GM18511 (cell line): ENCODE measurements at regions not wholly inside any gene's neighbourhood (a gene's known extent, or its start where the extent isn't known, plus 50 kb on each side); places are given as distances from the start of the nearest gene placed in this dataset.
"Not testable (repeated sequence)": the region's sequence is repeated elsewhere in the genome, so short reads cannot be mapped to it uniquely, and the experiment has no call there.

Experiments
- ATAC-seq: cut with Tn5 transposase; IDR thresholded peaks from one replicate; pipeline ENCODE4 v1.9.1; 2021; ENCODE audit warnings: mild to moderate bottlenecking, moderate library complexity; ENCODE audit not compliant: unreplicated experiment

DNA sequence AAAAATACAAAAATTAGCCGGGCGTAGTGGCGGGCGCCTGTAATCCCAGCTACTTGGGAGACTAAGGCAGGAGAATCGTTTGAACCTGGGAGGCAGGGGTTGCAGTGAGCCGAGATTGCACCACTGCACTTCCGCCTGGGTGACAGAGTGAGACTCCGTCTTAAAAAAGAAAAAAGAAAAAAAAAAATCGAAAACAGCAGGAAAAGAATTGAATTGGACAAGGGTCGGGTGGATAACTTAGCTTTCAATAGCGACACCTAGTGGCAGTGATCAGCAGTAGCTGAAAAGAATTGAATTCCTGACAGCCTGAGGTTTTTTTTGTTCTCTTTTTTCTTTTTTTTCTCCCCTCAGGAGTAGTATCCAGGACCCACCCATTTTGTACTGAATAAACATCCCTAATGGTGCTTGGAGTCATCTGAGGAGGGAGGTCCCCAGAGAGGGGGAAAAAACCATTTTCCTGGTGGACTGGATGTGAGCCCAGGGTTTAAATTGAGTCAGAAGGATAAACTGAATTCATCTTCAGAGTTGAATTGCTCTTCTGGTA, 55.1 kb downstream of the CYCS start:
- ATAC-seq: no peak

DNA sequence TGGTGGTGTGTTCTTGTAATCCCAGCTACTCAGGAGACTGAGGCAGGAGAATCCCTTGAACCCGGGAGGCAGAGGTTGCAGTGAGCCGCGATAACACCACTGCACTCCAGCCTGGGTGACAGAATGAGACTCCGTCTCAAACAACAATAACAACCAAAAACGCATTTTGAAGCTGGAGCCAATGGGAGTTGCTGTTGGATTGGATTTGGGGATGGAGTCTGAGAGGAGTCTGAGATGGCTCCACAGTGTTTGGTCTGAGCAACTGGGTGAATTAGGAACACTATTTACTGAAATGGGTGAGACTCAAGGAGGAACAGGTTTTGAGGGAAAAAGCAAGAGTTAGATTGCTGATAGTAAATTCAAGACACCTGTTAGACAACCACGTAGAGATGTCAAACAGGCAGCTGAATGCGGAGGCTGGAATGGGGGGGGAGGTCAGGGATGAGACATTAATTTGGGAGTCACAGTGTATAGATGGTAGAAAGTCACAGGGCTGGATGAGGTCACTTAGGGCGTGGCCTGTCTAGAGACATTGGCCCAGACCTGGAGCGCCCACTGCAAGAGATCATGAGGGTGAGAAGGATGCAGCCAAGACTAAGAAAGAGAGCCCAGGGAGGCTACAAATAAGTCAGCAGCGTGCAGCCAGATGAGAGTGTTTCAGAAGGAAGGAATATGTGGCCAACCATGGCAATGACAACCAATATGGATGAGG, 56.4 kb downstream of the CYCS start:
- no peak for ATAC-seq

DNA sequence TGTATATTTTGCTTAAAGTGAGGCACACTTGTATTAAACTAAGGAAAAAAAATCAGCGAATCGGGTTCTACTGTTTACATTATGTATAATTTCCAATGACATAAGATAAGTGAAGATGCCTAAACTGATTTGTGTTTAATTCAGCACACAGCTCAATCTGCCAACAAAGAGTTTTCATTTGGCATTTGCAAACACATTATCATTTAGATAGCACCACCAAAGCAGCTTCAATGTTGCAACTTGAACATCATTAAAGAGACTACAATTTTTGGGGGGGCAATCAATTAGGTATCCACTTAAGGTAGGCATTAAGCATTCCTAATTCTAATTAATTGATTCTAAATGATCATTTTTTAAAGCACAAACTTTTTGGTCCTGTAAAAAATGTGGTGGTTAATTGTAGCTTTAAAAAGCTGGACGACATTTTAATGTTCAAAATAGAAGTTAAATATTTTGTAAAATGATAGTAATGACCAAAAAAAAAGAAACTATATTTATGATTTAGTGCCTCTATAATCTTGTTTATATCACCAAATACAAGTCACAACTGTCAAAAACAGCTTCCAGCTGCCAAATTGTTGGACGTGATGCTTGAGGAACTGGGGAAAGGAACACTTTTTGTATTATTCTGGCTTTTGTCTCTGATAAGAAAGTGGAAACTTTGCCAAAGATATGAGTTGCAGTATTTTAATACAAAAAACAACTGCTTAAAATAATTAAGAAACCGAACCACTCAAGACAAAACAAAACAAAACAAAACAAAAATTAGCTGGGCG, 57.1 kb downstream of the CYCS start:
- no peak for ATAC-seq

DNA sequence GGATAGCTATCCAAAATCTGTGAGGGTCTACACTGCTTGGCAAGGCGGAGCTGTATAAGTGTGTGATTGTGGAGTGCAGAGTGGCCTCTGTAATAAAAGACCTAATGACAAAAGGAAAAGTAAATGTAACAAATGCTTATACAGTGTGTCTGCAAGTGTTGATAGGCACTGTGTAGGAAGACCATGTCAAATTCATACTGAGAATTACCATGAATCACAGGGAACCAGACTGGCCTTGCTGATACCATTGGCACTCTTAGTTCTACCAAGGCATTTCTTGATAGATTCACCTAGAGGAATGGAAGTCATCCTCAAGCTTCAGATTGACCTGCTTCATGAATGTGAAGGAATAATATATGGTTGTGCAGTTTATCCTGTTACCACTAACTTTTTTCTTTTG, 58.8 kb downstream of the CYCS start:
- ATAC-seq: no peak

DNA sequence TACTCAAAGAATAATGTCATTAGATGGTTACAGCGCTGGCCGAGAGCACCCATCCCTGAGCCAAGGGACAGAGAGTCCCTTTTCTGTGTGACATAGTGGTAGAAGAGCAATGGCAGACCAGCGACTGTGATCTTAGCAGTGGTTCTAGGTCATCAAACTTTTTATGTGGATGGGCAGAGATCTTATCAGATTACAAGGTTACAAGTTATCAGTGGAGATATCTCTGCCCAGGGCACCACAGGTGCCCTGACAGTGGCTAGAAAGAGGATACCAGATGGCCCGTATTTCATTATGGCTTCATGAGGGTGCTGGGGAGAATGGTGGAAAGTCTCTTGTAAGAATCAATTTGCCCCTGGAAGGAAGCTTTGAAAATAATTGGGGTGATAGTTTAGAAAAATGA, 62.7 kb downstream of the CYCS start:
- no peak for ATAC-seq

DNA sequence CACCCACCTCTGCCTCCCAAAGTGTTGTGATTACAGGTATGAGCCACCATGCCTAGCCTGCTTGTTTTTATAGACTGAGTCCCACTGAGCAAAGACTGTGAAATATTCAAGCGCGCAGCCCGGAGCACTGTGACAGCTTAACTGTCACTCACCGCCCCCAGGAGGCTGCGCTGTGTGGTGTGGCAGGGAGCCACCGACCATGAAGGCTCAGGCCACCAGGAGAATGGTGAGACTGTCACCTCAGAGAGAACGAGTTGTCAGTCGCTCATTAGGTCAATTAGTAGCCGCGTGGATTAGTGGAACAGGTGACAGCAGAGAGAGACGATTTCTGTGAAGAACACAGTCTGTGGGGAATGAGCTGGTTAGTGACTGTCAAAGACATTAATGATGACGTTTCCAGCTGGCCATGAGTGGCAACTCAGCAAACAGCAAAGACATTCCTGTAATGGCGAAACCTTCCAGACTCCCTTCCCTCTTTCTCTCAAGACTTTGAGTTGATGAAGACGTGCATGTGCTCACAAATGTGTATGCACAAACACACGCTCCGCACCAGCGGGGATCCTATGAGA, 64.5 kb downstream of the CYCS start:
- ATAC-seq: no peak

DNA sequence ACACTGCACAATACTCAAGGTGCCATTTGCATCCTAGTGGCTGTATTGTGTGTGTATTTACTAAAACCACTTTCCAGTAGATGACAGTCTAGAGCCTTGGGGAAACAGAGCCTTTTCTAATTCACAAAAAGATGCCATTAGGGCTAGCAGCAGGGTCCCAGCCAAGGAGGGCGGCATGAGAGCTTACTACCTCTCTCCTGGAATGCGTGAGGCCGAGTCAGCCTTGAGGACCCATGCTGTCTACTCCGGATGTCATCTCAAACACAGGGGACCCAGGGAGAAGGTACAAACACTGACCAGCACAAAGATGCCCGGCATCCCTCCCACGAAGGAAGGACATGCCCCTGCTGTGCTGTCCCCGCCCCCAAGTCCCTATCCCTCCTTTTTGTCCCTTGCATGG, 65.5 kb downstream of the CYCS start:
- no peak for ATAC-seq

DNA sequence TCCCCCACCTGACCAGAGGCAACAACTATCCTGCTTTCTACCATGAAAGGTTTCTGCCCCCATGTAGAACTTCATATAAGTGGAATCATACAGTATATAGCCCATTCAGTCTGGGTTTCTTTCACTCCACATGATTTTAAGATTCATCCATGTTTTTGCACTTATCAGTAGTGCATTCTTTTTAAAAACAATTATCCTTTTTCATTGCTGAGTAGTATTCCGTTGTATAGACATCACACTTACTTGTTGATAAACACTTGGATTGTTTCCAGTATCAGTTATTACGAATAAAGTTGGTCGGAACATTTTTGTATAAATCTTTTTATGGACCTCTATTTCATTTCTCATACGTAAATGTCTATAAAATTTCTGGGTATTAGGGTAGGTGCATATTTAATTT, 68.7 kb downstream of the CYCS start:
- no peak for ATAC-seq

DNA sequence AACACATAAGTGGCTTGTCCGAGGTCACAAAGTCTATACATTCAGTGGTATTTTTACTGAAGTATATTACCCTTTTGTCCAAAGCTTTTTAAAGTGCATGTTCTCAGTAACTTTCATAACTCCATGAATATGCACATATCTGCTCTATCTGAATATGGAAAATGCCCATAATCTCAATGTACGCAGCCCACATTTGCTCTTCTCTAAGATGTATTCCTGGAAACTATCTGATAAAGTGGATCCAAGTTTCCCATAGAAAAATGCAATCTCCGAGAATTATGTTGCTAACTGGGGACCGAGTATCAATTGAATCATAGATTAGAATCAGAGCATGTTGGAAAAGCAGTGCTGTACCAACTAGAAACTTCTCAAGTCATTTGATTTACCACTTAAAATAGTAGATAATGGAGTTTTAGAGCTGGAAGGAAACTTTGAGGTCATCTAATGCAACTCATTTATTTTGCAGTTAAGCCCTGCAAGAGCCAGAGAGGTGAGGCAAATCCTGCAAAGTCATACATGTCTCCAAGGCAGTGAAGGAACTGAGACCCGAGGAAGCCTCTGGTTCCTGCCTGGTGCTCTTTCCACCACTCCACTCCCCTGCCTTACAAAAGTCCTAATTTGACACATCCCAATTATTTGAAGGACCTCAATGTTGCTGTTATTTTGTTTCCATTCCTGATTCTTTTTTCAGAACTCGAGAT, 69.4 kb downstream of the CYCS start:
- ATAC-seq: no peak

DNA sequence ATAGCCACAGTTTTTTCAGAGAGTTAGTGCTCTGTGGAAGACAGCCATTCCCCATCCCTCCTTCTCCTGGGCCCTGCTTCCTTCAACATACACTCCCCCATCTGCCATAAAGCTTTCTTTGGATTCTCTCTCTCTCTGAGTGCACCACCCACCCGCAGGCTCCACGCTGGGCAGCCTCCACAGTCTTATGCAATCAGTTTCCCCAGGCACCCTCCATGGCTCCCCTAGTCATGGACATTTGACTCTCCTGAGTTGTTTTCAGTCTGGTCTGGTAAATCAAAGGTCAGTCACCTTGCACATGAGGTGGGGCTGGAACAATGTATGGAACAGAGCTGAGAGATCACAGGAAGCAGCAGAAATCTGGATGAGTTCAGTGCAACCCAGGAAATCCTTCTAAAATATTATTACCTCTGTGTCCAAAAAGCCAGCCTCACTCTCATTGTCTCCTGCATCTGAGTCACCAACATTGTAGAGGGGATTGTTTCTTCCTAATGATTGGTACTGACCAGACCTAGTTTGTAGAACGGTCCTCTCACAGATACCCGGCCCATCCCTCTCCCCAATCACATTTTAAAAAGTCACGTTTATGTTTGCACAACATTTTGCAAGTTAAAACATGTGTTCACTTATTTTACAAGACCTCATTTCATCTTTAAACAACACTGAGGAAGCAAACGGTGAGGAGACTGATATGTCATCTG, 70.1 kb downstream of the CYCS start:
- no peak for ATAC-seq

DNA sequence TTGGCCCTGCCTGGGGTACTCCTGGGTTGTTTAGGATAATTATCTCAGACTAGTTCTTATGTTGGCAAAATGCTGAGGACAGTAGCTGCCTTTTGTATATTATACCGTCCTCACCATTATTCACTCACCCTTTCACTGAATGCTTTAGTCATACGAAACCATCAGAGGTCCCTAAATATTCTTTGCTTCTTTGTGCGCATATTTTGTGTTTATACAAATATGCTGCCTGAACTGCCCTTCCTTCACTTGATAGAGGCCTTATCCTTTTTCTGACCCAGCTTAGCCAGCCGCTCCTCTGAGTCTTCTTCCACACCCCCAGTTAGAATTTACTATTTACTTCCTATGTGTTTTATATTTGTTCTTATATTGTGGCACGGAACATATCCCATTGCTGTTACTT, 70.2 kb upstream of the OSBPL3 start:
- no peak for ATAC-seq

DNA sequence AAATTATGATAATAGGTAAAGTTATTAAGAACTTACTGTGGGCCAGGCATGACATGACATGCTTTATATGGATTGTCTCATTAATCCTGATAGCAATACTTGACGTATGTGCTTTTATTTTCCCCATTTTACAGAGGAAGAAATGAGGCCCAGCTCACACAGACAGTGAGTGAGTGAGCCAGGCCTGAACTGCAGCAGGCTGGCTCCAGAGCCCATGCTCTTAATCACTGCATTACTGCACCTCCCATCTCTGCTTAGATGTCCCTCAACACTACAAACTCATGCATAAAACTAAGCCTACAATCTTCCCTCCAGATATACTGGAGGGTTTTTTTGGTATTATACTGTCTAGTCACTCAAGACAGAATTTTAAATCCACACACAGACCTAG, 68.5 kb upstream of the OSBPL3 start:
- ATAC-seq: no peak

DNA sequence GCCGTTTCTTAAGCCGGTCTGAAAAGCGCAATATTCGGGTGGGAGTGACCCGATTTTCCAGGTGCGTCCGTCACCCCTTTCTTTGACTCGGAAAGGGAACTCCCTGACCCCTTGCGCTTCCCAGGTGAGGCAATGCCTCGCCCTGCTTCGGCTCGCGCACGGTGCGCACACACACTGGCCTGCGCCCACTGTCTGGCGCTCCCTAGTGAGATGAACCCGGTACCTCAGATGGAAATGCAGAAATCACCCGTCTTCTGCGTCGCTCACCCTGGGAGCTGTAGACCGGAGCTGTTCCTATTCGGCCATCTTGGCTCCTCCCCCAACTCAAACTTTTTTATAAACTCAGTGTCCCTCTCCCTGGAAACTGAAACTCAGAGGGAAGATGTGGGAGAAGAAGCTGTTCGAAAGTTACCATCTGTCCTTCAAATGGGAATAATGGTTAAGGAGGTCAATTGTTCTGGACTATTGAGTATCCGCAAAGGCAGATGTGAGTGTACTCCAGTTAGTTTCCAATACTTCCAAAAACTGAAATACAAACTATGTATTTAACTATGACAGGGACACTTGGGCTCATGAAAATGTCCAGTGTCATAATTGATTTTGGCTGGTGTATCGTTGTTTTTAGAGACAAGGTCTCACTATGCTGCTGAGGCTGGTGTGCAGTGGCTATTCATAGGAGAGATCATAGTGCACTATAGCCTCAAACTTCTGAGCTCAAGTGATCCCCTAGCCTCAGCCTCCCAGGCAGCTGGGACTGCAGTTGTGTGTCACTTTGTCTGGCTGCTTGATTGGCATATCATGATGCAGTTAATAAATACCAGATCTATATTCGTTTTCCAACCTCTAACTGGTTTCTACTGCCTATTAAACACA, 67.8 kb upstream of the OSBPL3 start:
- ATAC-seq: not testable (repeated sequence)

DNA sequence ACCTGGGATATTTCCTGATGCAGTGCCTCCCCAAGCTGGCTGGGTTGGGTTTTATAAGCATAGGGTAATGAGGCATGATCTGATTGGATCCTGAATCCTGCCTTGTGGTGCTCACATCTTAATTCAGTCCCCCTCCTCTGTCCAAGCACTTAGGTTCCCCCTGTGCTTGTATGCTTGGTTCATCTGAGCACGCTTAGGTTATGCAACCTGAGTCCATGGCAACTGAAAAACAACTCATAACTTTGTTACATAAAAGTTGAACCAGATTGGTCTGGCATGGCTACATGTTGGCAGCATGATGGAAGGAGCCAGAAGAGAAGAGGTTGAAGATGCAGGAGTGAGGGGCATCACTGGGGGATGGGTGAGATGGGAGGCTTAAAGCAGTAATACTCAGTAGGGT, 57.3 kb upstream of the OSBPL3 start:
- no peak for ATAC-seq

DNA sequence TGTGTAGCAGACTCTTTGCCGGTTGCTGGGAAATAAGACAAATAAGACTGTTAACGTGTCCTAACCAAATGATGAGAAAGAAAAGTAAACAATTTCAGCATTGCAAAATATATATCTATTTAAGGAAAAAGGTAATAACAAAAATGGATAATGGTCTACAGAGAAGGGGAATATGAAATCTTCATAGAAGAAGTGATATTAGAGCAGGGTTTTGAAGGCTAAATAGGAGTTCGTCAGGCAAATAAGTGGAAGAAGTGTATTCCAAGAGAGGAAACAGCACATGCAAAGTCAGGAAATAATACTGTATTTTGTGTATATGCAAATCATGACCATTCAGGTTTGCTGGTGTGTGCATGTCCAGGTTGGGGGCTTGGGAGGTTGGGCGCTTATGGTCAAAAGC, 55.3 kb upstream of the OSBPL3 start:
- no peak for ATAC-seq

DNA sequence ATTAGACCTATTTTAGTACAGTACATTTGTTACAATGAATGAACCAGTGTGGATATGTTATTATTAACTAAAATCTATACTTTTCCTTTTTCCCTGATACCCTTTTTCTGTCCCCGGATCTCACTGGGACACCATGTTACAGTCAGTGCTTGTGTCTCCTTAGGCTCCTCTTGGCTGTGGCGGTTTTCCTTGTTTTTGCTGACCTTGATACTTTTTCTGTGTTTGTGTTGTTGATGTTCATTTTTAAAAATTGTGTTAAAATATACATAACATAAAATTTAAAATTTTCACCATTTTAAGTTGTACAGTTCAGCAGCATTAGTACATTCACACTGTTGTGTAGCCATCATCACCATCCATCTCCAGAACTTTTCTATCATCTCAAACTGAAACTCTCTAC, 54.2 kb upstream of the OSBPL3 start:
- no peak for ATAC-seq

DNA sequence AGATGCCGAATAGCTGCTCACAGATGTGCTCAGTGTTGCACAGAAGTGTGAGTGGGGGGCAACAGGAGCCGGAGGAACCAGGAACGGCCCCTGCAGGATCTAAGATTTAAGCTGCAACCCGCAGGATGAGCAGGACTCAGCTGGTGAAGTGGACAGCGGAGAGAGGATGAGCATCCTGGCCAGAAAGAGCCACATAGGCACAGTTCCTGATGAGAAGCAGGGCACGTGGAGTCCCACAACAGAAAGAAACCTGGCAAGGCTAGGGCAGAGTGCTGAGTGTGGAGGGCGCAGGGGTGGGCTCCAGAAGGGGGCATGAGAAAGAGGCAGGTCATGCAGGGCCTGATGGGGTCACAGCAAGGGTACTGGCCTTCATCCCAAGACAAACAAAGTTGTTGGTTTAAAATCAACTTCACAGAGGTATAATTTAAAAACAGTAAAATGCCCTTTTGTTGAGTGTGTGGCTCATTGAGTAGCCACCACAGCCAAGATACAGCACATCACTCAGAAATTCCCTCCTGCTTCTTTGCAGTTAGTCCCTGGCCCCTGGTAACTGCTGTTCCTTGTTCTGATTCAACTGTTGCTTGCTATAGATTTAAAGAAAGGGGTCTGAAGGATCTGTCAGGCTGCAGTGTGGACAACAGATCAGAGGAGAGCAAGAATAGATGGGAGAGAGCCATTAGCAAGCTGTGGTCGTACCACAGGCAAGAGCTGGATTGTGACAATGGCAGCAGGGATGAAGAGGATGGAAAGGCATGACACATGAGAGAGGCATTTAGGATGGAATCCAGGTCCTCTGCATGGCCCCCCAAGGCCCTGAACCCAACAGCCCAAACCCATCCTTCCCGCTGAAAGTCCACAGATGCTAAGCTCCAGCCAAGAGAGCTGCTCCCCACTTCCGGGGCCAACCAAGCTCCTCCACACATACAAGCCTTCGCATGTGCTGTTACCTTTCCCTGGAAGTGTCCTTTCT, 53.1 kb upstream of the OSBPL3 start:
- no peak for ATAC-seq

DNA sequence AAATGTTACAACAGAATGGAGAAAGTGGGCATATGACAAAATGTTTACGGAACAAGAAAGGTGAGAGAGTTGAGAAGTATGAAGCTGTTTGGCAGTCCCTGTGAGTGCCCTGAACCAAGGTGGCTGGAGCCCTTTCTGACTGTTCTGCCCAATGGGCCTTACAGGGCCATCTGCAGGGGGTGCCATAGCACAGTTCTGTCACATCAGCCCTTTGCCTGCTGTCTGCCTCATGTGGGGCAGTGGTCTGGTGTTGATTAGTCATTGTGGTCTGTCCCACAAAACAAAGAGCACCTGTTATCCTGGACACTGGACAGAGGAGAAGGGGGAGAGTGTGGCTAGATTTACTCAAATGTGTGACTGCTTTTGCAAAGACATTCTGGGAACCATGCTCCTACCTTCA, 51.5 kb upstream of the OSBPL3 start:
- ATAC-seq: peak; percentile 44

DNA sequence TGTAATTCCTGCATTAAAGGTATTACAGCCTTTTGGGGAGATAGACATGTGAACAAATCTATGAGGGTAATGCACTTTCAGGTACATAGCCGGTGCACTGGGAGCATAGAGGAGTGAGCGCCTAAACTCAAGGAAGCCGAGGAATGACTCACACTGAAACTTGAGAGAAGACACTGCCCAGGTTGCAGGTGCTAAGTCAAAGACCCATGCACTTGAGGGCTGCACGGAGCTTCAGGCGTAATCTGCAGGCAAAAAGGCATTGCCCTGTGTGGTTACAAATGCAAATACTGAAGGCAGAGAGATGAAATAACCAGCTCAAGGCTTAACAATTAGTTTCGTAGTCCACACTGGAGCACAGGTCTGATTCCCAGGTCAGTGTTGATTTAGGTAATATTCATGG, 51.0 kb upstream of the OSBPL3 start:
- peak; percentile 65 for ATAC-seq
